Loucy (cell line): ENCODE measurements at regions not wholly inside any gene's neighbourhood (a gene's known extent, or its start where the extent isn't known, plus 50 kb on each side); places are given as distances from the start of the nearest gene placed in this dataset.

Source experiments
- EZH2phosphoT487 ChIP-seq: fragments of 200-600 bp; IDR thresholded peaks from 2 replicates; pipeline ENCODE4 v1.6.1; 2018; ENCODE audit warnings: antibody characterized with exemption, mild to moderate bottlenecking, moderate library complexity, borderline replicate concordance
- TF ChIP-seq, protein P1 (sequence below): fragments of 200-600 bp; sonication (generic); conservative IDR thresholded peaks from 2 replicates; pipeline ENCODE4 v1.5.1; 2014; ENCODE audit warnings: mild to moderate bottlenecking, antibody characterized with exemption, low read length

DNA sequence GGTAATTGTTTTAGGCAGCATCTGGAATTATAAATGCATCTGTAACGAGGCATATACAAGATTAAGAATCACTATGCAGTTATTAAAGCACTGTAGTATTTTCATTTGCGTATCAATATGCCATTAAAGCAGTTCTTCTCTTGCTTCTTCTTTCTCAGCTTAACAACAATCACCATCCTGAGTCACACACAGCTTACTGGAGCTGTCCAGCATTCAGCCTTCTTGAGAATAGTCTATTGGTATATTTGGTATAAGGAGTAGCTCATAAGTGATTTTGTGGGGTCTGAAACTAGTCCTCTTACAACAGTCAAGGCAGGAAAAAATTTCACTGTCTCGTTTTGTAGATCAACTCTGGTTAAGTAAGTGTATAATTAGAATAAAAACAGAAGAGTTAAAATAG, 523.0 kb upstream of the FOXG1 start:
- TF ChIP-seq, protein P1, sequence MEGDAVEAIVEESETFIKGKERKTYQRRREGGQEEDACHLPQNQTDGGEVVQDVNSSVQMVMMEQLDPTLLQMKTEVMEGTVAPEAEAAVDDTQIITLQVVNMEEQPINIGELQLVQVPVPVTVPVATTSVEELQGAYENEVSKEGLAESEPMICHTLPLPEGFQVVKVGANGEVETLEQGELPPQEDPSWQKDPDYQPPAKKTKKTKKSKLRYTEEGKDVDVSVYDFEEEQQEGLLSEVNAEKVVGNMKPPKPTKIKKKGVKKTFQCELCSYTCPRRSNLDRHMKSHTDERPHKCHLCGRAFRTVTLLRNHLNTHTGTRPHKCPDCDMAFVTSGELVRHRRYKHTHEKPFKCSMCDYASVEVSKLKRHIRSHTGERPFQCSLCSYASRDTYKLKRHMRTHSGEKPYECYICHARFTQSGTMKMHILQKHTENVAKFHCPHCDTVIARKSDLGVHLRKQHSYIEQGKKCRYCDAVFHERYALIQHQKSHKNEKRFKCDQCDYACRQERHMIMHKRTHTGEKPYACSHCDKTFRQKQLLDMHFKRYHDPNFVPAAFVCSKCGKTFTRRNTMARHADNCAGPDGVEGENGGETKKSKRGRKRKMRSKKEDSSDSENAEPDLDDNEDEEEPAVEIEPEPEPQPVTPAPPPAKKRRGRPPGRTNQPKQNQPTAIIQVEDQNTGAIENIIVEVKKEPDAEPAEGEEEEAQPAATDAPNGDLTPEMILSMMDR, result no peak
- TF ChIP-seq EZH2phosphoT487, result no peak
